HepG2 (cell line): ENCODE measurements at regions not wholly inside any gene's neighbourhood (a gene's known extent, or its start where the extent isn't known, plus 50 kb on each side); places are given as distances from the start of the nearest gene placed in this dataset.

Experiments
- CBX2 ChIP-seq, 2 experiments: fragments of 200-600 bp in 1 of 2; sonication (generic); formaldehyde crosslinking in 1 of 2; IDR thresholded peaks; 2 replicates each; pipeline versions ENCODE4 v1.7.0 to v1.8.1; 2018 to 2022; ENCODE audit warnings: low read depth in 2 of 2, low read length in 1 of 2, mild to moderate bottlenecking in 1 of 2, missing genetic modification reagents in 1 of 2
- HDAC1 ChIP-seq: sonication (generic); formaldehyde crosslinking; IDR thresholded peaks from 2 replicates; pipeline ENCODE4 v1.5.1; 2020; ENCODE audit warnings: mild to moderate bottlenecking, missing genetic modification reagents
- IRF2 ChIP-seq: IDR thresholded peaks from 2 replicates; pipeline ENCODE4 v1.6.1; 2018; ENCODE audit warnings: missing genetic modification reagents, missing compliant biosample characterization
- MAFG ChIP-seq: sonication (generic); formaldehyde crosslinking; IDR thresholded peaks from 2 replicates; pipeline ENCODE4 v1.5.1; 2020; ENCODE audit warnings: mild to moderate bottlenecking, missing genetic modification reagents
- MED13 ChIP-seq: sonication (generic); formaldehyde crosslinking; IDR thresholded peaks from 2 replicates; pipeline ENCODE4 v1.5.0; 2020; ENCODE audit warnings: missing genetic modification reagents
- SP5 ChIP-seq: IDR thresholded peaks from 2 replicates; pipeline ENCODE4 v1.6.1; 2016; ENCODE audit warnings: low read depth, borderline replicate concordance
- STAT5B ChIP-seq: sonication (generic); formaldehyde crosslinking; IDR thresholded peaks from 2 replicates; pipeline ENCODE4 v1.4.0; 2020; ENCODE audit warnings: missing genetic modification reagents
- TARDBP ChIP-seq: sonication (generic); formaldehyde crosslinking; IDR thresholded peaks from 2 replicates; pipeline ENCODE4 v1.8.0; 2022; ENCODE audit warnings: mild to moderate bottlenecking, missing genetic modification reagents
- ZNF138 ChIP-seq: sonication (generic); formaldehyde crosslinking; IDR thresholded peaks from 2 replicates; pipeline ENCODE4 v1.5.0; 2020; ENCODE audit warnings: mild to moderate bottlenecking, low read depth, missing genetic modification reagents
- ZNF205 ChIP-seq: IDR thresholded peaks from 2 replicates; pipeline ENCODE4 v1.6.1; 2018; ENCODE audit warnings: missing biosample characterization, missing genetic modification reagents
- ZNF674 ChIP-seq: sonication (generic); formaldehyde crosslinking; IDR thresholded peaks from 2 replicates; pipeline ENCODE4 v1.5.0; 2020; ENCODE audit warnings: low read depth, mild to moderate bottlenecking, missing genetic modification reagents
- ZNF781 ChIP-seq: sonication (generic); formaldehyde crosslinking; IDR thresholded peaks from 2 replicates; pipeline ENCODE4 v1.5.1; 2020; ENCODE audit warnings: borderline replicate concordance, mild to moderate bottlenecking, missing genetic modification reagents; ENCODE audit errors: not compliant biosample characterization
- TF ChIP-seq, protein P1 (sequence below): sonication (generic); formaldehyde crosslinking; IDR thresholded peaks from 2 replicates; pipeline ENCODE4 v1.8.1; 2022; ENCODE audit warnings: low read depth, mild to moderate bottlenecking, missing genetic modification reagents
- TF ChIP-seq, protein P2 (sequence below): sonication (generic); formaldehyde crosslinking; IDR thresholded peaks from 2 replicates; pipeline ENCODE4 v1.4.0; 2020; ENCODE audit warnings: low read depth, mild to moderate bottlenecking, missing genetic modification reagents
- TF ChIP-seq, protein P3 (sequence below): IDR thresholded peaks from 2 replicates; pipeline ENCODE4 v1.6.1; 2012; ENCODE audit warnings: low read depth, low read length, improper control_type of control experiment
- TF ChIP-seq, protein P4 (sequence below): sonication (generic); formaldehyde crosslinking; IDR thresholded peaks from 2 replicates; pipeline ENCODE4 v1.9.0; 2021; ENCODE audit warnings: mild to moderate bottlenecking, missing genetic modification reagents

DNA sequence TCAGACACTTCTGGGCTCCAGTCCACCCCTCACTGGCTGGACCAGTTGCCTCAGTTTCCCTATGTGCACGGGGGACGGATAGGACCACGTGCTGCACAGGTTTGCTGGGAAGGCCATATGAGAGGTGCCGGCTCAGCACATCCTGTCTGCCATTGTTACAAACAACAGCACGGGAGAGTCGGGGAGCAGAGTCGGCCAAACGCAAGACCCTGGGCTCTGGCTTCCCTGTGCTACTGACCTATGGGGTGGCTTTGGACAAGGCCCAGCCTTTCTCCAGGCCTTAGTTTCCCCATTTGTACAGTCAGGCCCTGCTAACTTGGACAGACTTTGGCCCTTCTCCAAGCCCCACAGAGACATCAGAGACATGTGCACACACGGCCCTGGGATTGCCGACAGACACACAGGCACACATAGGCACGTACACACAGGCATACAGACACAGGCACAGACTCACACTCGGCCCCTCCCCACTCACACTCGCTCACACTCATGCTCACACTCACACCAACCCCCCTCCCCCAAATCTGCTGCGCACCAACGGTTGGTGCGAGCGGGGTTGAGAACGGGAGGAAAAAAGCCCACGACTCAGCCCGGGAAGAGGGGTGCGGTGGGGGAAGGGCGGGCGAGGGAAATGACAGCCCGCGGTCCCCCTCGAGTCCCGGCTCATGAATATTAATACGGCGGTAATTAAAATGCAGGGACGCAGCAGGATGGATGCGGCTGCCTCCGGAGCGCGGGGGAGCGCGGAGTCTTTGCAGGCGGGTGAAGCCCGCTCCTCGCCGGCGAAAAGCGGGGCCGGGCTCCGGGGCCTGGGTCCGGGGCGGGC, 133.0 kb downstream of the C9orf50 start (continued):
- TF ChIP-seq, protein P1, sequence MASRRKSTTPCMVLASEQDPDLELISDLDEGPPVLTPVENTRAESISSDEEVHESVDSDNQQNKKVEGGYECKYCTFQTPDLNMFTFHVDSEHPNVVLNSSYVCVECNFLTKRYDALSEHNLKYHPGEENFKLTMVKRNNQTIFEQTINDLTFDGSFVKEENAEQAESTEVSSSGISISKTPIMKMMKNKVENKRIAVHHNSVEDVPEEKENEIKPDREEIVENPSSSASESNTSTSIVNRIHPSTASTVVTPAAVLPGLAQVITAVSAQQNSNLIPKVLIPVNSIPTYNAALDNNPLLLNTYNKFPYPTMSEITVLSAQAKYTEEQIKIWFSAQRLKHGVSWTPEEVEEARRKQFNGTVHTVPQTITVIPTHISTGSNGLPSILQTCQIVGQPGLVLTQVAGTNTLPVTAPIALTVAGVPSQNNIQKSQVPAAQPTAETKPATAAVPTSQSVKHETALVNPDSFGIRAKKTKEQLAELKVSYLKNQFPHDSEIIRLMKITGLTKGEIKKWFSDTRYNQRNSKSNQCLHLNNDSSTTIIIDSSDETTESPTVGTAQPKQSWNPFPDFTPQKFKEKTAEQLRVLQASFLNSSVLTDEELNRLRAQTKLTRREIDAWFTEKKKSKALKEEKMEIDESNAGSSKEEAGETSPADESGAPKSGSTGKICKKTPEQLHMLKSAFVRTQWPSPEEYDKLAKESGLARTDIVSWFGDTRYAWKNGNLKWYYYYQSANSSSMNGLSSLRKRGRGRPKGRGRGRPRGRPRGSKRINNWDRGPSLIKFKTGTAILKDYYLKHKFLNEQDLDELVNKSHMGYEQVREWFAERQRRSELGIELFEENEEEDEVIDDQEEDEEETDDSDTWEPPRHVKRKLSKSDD (CRISPR knock-in tag), result 0 out of 2 replicates have a peak, but pooled peaks have one; percentile 67
- TF ChIP-seq SP5 (peak; percentile 41; the same call in 1 of the 2 replicates), IRF2 (CRISPR knock-in tag) (0 out of 2 replicates have a peak, but pooled peaks have one; percentile 14), ZNF138 (no peak), CBX2 (IDR thresholded peaks at IDR 0.05; ENCODE audit: low read depth, low read length) (no peak), CBX2 (CRISPR knock-in tag; IDR thresholded peaks at IDR 0.05; ENCODE audit: low read depth) (no peak), MED13 (CRISPR knock-in tag) (no peak), TARDBP (CRISPR knock-in tag) (peak; percentile 65), HDAC1 (CRISPR knock-in tag) (0 out of 2 replicates have a peak, but pooled peaks have one; percentile 47), ZNF205 (no peak), ZNF674 (CRISPR knock-in tag) (no peak), STAT5B (CRISPR knock-in tag) (no peak), MAFG (peak; percentile 48; the same call in 1 of the 2 replicates), ZNF781 (CRISPR knock-in tag) (peak; percentile 36)
- TF ChIP-seq, protein P2, sequence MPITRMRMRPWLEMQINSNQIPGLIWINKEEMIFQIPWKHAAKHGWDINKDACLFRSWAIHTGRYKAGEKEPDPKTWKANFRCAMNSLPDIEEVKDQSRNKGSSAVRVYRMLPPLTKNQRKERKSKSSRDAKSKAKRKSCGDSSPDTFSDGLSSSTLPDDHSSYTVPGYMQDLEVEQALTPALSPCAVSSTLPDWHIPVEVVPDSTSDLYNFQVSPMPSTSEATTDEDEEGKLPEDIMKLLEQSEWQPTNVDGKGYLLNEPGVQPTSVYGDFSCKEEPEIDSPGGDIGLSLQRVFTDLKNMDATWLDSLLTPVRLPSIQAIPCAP, result no peak
- TF ChIP-seq, protein P3, sequence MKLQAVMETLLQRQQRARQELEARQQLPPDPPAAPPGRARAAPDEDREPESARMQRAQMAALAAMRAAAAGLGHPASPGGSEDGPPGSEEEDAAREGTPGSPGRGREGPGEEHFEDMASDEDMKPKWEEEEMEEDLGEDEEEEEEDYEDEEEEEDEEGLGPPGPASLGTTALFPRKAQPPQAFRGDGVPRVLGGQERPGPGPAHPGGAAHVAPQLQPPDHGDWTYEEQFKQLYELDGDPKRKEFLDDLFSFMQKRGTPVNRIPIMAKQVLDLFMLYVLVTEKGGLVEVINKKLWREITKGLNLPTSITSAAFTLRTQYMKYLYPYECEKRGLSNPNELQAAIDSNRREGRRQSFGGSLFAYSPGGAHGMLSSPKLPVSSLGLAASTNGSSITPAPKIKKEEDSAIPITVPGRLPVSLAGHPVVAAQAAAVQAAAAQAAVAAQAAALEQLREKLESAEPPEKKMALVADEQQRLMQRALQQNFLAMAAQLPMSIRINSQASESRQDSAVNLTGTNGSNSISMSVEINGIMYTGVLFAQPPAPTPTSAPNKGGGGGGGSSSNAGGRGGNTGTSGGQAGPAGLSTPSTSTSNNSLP, result no peak
- TF ChIP-seq, protein P4, sequence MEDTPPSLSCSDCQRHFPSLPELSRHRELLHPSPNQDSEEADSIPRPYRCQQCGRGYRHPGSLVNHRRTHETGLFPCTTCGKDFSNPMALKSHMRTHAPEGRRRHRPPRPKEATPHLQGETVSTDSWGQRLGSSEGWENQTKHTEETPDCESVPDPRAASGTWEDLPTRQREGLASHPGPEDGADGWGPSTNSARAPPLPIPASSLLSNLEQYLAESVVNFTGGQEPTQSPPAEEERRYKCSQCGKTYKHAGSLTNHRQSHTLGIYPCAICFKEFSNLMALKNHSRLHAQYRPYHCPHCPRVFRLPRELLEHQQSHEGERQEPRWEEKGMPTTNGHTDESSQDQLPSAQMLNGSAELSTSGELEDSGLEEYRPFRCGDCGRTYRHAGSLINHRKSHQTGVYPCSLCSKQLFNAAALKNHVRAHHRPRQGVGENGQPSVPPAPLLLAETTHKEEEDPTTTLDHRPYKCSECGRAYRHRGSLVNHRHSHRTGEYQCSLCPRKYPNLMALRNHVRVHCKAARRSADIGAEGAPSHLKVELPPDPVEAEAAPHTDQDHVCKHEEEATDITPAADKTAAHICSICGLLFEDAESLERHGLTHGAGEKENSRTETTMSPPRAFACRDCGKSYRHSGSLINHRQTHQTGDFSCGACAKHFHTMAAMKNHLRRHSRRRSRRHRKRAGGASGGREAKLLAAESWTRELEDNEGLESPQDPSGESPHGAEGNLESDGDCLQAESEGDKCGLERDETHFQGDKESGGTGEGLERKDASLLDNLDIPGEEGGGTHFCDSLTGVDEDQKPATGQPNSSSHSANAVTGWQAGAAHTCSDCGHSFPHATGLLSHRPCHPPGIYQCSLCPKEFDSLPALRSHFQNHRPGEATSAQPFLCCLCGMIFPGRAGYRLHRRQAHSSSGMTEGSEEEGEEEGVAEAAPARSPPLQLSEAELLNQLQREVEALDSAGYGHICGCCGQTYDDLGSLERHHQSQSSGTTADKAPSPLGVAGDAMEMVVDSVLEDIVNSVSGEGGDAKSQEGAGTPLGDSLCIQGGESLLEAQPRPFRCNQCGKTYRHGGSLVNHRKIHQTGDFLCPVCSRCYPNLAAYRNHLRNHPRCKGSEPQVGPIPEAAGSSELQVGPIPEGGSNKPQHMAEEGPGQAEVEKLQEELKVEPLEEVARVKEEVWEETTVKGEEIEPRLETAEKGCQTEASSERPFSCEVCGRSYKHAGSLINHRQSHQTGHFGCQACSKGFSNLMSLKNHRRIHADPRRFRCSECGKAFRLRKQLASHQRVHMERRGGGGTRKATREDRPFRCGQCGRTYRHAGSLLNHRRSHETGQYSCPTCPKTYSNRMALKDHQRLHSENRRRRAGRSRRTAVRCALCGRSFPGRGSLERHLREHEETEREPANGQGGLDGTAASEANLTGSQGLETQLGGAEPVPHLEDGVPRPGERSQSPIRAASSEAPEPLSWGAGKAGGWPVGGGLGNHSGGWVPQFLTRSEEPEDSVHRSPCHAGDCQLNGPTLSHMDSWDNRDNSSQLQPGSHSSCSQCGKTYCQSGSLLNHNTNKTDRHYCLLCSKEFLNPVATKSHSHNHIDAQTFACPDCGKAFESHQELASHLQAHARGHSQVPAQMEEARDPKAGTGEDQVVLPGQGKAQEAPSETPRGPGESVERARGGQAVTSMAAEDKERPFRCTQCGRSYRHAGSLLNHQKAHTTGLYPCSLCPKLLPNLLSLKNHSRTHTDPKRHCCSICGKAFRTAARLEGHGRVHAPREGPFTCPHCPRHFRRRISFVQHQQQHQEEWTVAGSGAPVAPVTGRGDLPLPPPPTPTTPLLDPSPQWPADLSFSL (CRISPR knock-in tag), result peak; percentile 77
